Endothelial cell (in vitro differentiated cells): ENCODE measurements at regions not wholly inside any gene's neighbourhood (a gene's known extent, or its start where the extent isn't known, plus 50 kb on each side); places are given as distances from the start of the nearest gene placed in this dataset.
"Not testable (repeated sequence)": the region's sequence is repeated elsewhere in the genome, so short reads cannot be mapped to it uniquely, and the experiment has no call there.

Source experiments
- DNase-seq: peaks from one replicate; pipeline ENCODE4 v3.0.0; 2021; ENCODE audit warnings: low spot score
- H3K27ac Mint-ChIP-seq: one replicate; pipeline ENCODE4 v1.8.0; 2021; ENCODE audit warnings: mixed read lengths, inconsistent platforms; ENCODE audit not compliant: unreplicated experiment
- H3K27me3 Mint-ChIP-seq: one replicate; pipeline ENCODE4 v1.8.0; 2021; ENCODE audit warnings: mild to moderate bottlenecking, moderate library complexity, mixed read lengths, inconsistent platforms; ENCODE audit not compliant: unreplicated experiment
- H3K36me3 Mint-ChIP-seq: one replicate; pipeline ENCODE4 v1.8.0; 2021; ENCODE audit warnings: mild to moderate bottlenecking, low read depth, mixed read lengths, inconsistent platforms; ENCODE audit not compliant: unreplicated experiment
- H3K4me1 Mint-ChIP-seq: one replicate; pipeline ENCODE4 v1.8.0; 2021; ENCODE audit warnings: mild to moderate bottlenecking, mixed read lengths, inconsistent platforms; ENCODE audit not compliant: unreplicated experiment
- H3K4me3 Mint-ChIP-seq: one replicate; pipeline ENCODE4 v1.8.0; 2021; ENCODE audit warnings: mild to moderate bottlenecking, mixed read lengths, inconsistent platforms; ENCODE audit not compliant: unreplicated experiment
- H3K9me3 Mint-ChIP-seq: one replicate; pipeline ENCODE4 v1.8.0; 2021; ENCODE audit warnings: mixed read lengths, inconsistent platforms; ENCODE audit not compliant: unreplicated experiment
- TF ChIP-seq, protein P1 (sequence below): fragments of 200-600 bp; sonication (generic); IDR thresholded peaks from one replicate; pipeline ENCODE4 v1.5.0; 2021; ENCODE audit warnings: antibody characterized with exemption; ENCODE audit not compliant: unreplicated experiment

DNA sequence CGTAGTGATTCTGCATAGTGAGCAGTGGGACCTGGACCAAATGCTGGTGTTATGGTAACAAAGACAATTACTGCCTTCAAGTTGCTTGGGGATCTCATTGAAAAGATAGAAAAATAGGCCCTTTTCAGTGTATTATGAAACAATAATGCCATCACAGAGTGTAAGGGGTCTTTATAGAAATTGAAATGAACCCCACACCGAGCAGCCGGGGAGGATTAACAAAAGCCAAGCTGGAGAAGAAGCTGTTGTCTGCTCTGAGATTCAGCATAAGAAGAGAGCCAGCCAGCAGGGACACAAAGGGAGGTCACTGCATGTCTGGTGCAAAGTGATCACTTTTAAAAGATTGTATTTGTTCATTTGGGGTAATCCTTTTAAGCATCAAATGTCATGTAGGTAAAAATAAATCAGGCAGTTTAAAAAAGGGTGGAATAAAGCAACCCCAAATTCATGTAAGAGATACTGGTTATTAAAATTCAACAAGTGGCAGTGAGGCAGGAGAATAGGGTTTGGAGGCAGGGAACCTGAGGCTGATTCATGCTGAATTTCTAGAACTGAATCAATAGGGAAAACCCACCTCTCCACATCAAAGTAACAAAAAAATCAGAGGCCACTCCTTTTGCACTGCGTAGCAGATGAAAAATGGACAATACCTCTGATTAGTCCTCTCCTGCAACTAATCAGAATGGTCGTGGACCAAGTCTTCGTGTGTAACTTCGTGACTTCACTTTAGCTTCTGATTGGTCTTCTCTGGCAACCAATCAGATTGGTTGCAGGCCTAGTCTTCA, 1548.3 kb upstream of the SLC10A2 start:
- DNase-seq = no peak
- H3K4me1 Mint-ChIP-seq = no peaks in the 10 kb centered on the region
- peaks cover 4% of the 10 kb centered on the region for H3K9me3 Mint-ChIP-seq
- H3K36me3 Mint-ChIP-seq = peaks cover 8% of the 10 kb centered on the region
- H3K27me3 Mint-ChIP-seq = no peaks in the 10 kb centered on the region
- no peak overlapping the region for H3K27ac Mint-ChIP-seq
- H3K4me3 Mint-ChIP-seq = no peak overlapping the region
- TF ChIP-seq, protein P1, sequence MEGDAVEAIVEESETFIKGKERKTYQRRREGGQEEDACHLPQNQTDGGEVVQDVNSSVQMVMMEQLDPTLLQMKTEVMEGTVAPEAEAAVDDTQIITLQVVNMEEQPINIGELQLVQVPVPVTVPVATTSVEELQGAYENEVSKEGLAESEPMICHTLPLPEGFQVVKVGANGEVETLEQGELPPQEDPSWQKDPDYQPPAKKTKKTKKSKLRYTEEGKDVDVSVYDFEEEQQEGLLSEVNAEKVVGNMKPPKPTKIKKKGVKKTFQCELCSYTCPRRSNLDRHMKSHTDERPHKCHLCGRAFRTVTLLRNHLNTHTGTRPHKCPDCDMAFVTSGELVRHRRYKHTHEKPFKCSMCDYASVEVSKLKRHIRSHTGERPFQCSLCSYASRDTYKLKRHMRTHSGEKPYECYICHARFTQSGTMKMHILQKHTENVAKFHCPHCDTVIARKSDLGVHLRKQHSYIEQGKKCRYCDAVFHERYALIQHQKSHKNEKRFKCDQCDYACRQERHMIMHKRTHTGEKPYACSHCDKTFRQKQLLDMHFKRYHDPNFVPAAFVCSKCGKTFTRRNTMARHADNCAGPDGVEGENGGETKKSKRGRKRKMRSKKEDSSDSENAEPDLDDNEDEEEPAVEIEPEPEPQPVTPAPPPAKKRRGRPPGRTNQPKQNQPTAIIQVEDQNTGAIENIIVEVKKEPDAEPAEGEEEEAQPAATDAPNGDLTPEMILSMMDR = no peak

DNA sequence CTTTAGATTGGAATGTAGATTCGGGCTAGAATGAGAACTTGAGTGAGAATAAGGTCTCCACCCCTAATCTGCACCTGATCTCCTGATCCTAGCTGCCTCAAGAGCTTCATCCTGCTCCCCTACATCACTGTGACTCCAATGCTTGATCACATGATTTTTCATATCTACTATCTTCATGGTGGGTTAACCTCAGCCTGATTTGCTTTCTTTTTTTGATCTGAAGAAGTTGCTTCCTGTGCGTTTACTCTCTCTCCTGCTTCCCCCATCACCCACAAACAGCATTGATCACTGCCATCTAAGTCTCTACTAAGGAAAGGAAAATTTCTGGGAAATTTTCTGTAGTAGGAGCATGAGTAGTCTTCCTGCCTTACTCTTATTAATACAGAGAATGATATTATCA, 1542.1 kb upstream of the SLC10A2 start:
- H3K4me3 Mint-ChIP-seq = no peak overlapping the region
- no peak for DNase-seq
- no peaks in the 10 kb centered on the region for H3K27me3 Mint-ChIP-seq
- H3K9me3 Mint-ChIP-seq = no peaks in the 10 kb centered on the region
- H3K36me3 Mint-ChIP-seq = no peaks in the 10 kb centered on the region
- no peak overlapping the region for H3K27ac Mint-ChIP-seq
- TF ChIP-seq, protein P1 = no peak
- no peaks in the 10 kb centered on the region for H3K4me1 Mint-ChIP-seq

DNA sequence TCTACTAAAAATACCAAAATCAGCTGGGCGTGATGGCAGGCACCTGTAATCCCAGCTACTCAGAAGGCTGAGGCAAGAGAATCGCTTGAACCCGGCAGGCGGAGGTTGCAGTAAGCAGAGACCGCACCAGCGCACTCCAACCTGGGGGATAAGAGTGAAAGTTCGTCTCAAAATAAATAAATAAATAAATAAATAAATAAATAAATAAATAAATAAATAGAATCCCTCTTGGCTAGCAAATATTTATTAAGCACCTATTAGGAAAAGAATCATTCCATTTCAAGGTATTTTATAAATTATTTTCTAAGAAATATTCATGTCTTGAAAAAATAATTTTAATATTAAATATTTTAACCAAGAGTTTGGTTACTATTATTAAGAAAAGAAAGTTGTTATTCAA, 1539.2 kb upstream of the SLC10A2 start:
- not testable (repeated sequence) for H3K27ac Mint-ChIP-seq, H3K9me3 Mint-ChIP-seq, H3K27me3 Mint-ChIP-seq, H3K4me3 Mint-ChIP-seq, DNase-seq, H3K4me1 Mint-ChIP-seq, H3K36me3 Mint-ChIP-seq

DNA sequence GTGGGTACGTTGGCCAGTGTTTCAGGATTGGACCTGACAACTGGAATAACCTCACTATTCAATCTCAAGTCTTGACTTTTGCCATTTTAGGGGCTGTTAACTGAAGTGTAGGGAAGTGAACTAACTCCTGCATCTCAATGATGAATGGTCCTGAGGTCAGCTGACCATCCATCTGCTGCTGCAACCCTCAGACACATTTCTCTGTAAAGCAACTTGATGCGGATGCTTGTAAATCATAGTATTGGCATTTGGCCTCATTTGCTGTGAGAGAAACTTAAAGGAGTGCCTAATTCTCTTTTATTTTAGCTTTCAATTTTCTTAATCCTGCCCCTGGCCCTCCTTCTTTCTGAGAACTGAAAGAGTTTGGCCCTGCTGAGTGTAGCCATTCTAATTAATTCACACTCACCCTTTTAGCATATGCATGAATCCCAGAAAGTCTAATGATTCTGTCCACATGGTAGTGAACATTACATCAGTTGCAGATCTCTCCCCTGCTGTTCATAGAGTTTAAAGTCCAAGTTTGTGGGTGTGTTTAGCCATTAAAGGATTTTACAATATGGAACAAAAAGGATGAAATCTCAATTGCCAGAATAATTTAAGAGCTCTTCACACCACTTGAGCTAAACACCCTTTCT, 1531.4 kb upstream of the SLC10A2 start:
- H3K4me1 Mint-ChIP-seq = no peaks in the 10 kb centered on the region
- no peaks in the 10 kb centered on the region for H3K36me3 Mint-ChIP-seq
- no peaks in the 10 kb centered on the region for H3K27me3 Mint-ChIP-seq
- TF ChIP-seq, protein P1 = no peak
- H3K4me3 Mint-ChIP-seq = no peak overlapping the region
- no peaks in the 10 kb centered on the region for H3K9me3 Mint-ChIP-seq
- H3K27ac Mint-ChIP-seq = no peak overlapping the region
- no peak for DNase-seq

DNA sequence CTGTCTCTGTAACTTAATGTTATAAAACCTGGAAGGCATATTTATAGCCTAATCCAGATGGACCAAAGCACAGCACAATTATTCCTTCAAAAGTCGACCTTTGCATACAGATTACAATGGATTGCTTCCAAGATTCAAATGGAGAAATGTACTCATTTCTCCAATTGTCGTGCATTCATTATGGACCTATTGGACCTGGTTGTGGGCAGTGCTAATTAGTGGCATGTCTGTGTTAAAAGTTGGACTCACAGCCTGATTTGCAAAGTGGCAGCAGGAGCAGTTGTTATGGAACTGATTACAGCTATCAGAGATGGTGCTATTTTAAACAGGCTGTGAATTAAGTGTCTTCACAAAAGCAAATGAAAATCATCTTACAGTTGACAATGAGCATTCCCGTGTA, 1529.3 kb upstream of the SLC10A2 start:
- Mint-ChIP-seq H3K4me3 (no peak overlapping the region), H3K27ac (no peak overlapping the region), H3K36me3 (no peaks in the 10 kb centered on the region), H3K9me3 (no peaks in the 10 kb centered on the region), H3K27me3 (no peaks in the 10 kb centered on the region), H3K4me1 (no peaks in the 10 kb centered on the region)
- TF ChIP-seq, protein P1 = no peak
- DNase-seq = no peak
